ENCODE measurements at regions not wholly inside any gene's neighbourhood (a gene's known extent, or its start where the extent isn't known, plus 50 kb on each side); places are given as distances from the start of the nearest gene placed in this dataset.

- CTCF ChIA-PET = interaction anchor here (0.7 to 2.6 kb wide), 12 partner anchors 8 to 303 kb away, joined by 3 to 38 read pairs (median 4); no protein-coding TSS in a partner anchor
- BruUV-seq (replicated peaks) = no TSS peak
Measured at GRCh38 chr1:168907053-168907452, 178.0 kb upstream of the DPT start.

GRCh38 chr1:168907786-168908348, 178.9 kb upstream of the DPT start:
- no TSS peak for BruUV-seq (replicated peaks)
- CTCF ChIA-PET = interaction anchor here (0.7 to 2.6 kb wide), 12 partner anchors 9 to 460 kb away, joined by 3 to 38 read pairs (median 4); partner anchors contain the start of genes BLZF1 and NME7
- no peak overlapping the region for H3K4me3 Mint-ChIP-seq (ENCODE audit: low read depth, unreplicated experiment)
- DNase-seq = no peak
- no peaks in the 10 kb centered on the region for H3K9me3 Mint-ChIP-seq (ENCODE audit: low read depth, unreplicated experiment)
- intact Hi-C loops (cut with micrococcal nuclease; ENCODE audit: unreplicated experiment) = loop anchor here (1.0 to 10.0 kb wide), 8 partner anchors 12 to 437 kb away; no protein-coding TSS in a partner anchor
- H3K4me1 Mint-ChIP-seq (ENCODE audit: low read depth, unreplicated experiment) = peaks cover 52% of the 10 kb centered on the region
- no peak for TF ChIP-seq CTCF (IDR thresholded peaks at IDR 0.05; ENCODE audit: unreplicated experiment)
- no peaks in the 10 kb centered on the region for H3K27me3 Mint-ChIP-seq (ENCODE audit: unreplicated experiment)
- peaks cover 12% of the 10 kb centered on the region for H3K36me3 Mint-ChIP-seq (ENCODE audit: insufficient read depth, unreplicated experiment)
- H3K27ac Mint-ChIP-seq (ENCODE audit: unreplicated experiment) = peak overlapping the region; percentile 98

More at GRCh38 chr1:168907053-168907452, 178.0 kb upstream of the DPT start:
- no peak for TF ChIP-seq CTCF (IDR thresholded peaks at IDR 0.05; ENCODE audit: unreplicated experiment)
- peak; percentile 61 for DNase-seq
- Mint-ChIP-seq H3K36me3 (ENCODE audit: insufficient read depth, unreplicated experiment) (peaks cover 12% of the 10 kb centered on the region), H3K27me3 (ENCODE audit: unreplicated experiment) (no peaks in the 10 kb centered on the region), H3K27ac (ENCODE audit: unreplicated experiment) (peak overlapping the region; percentile 98), H3K4me3 (ENCODE audit: low read depth, unreplicated experiment) (peak overlapping the region; percentile 36), H3K4me1 (ENCODE audit: low read depth, unreplicated experiment) (peaks cover 53% of the 10 kb centered on the region), H3K9me3 (ENCODE audit: low read depth, unreplicated experiment) (no peaks in the 10 kb centered on the region)
- intact Hi-C loops (cut with micrococcal nuclease; ENCODE audit: unreplicated experiment) = loop anchor here (1.0 to 10.0 kb wide), 8 partner anchors 13 to 438 kb away; no protein-coding TSS in a partner anchor

- intact Hi-C loops (cut with micrococcal nuclease; ENCODE audit: unreplicated experiment) = no loop called here
- no peak for TF ChIP-seq CTCF (IDR thresholded peaks at IDR 0.05; ENCODE audit: unreplicated experiment)
- CTCF ChIA-PET = no interaction called here
- peaks cover 12% of the 10 kb centered on the region for H3K36me3 Mint-ChIP-seq (ENCODE audit: insufficient read depth, unreplicated experiment)
- no peak for DNase-seq
- H3K4me1 Mint-ChIP-seq (ENCODE audit: low read depth, unreplicated experiment) = peaks cover 31% of the 10 kb centered on the region
- no peaks in the 10 kb centered on the region for H3K9me3 Mint-ChIP-seq (ENCODE audit: low read depth, unreplicated experiment)
- no TSS peak for BruUV-seq (replicated peaks)
- H3K27me3 Mint-ChIP-seq (ENCODE audit: unreplicated experiment) = no peaks in the 10 kb centered on the region
- no peak overlapping the region for H3K4me3 Mint-ChIP-seq (ENCODE audit: low read depth, unreplicated experiment)
- H3K27ac Mint-ChIP-seq (ENCODE audit: unreplicated experiment) = no peak overlapping the region
Measured at GRCh38 chr1:168910403-168910802, 181.4 kb upstream of the DPT start.

- no peak for DNase-seq
- intact Hi-C loops (cut with micrococcal nuclease; ENCODE audit: unreplicated experiment) = no loop called here
- CTCF ChIA-PET = no interaction called here
- no peak overlapping the region for H3K27ac Mint-ChIP-seq (ENCODE audit: unreplicated experiment)
- H3K36me3 Mint-ChIP-seq (ENCODE audit: insufficient read depth, unreplicated experiment) = peaks cover 12% of the 10 kb centered on the region
- no peaks in the 10 kb centered on the region for H3K9me3 Mint-ChIP-seq (ENCODE audit: low read depth, unreplicated experiment)
- peaks cover 22% of the 10 kb centered on the region for H3K4me1 Mint-ChIP-seq (ENCODE audit: low read depth, unreplicated experiment)
- H3K4me3 Mint-ChIP-seq (ENCODE audit: low read depth, unreplicated experiment) = no peak overlapping the region
- no peaks in the 10 kb centered on the region for H3K27me3 Mint-ChIP-seq (ENCODE audit: unreplicated experiment)
- no TSS peak for BruUV-seq (replicated peaks)
- TF ChIP-seq CTCF (IDR thresholded peaks at IDR 0.05; ENCODE audit: unreplicated experiment) = no peak
Measured at GRCh38 chr1:168911370-168911769, 182.4 kb upstream of the DPT start.

Data from Calu3 (cell line).